Body of pancreas (tissue), 4 donors: ENCODE measurements at regions not wholly inside any gene's neighbourhood (a gene's known extent, or its start where the extent isn't known, plus 50 kb on each side); places are given as distances from the start of the nearest gene placed in this dataset.

Experiments
- CTCF ChIP-seq, 7 experiments: fragments of 450-650 bp in 4 of 7; fragments of 200-600 bp in 3 of 7; sonication (generic) in 3 of 7; IDR thresholded peaks; one replicate each; pipeline ENCODE4 v1.5.1; 2016 to 2019; ENCODE audit warnings: antibody characterized with exemption in 7 of 7
- POLR2A ChIP-seq, 3 donors: fragments of 450-650 bp; IDR thresholded peaks; one replicate each; pipeline ENCODE4 v1.6.1; 2016; ENCODE audit warnings: antibody characterized with exemption in 3 of 3, mild to moderate bottlenecking in 2 of 3

- TF ChIP-seq CTCF (IDR thresholded peaks at IDR 0.05) (no peak), POLR2A (IDR thresholded peaks at IDR 0.05) (no peak)
These were observed 213.1 kb upstream of the RTL1 start for GRCh38 chr14:101116486-101117130.
